Mesothelial cell of epicardium (in vitro differentiated cells): ENCODE measurements at regions not wholly inside any gene's neighbourhood (a gene's known extent, or its start where the extent isn't known, plus 50 kb on each side); places are given as distances from the start of the nearest gene placed in this dataset.
"Not testable (repeated sequence)": the region's sequence is repeated elsewhere in the genome, so short reads cannot be mapped to it uniquely, and the experiment has no call there.

Experiments
- DNase-seq, 2 experiments: peaks; one replicate each; pipeline ENCODE4 v3.0.0; 2021; ENCODE audit warnings: low spot score in 2 of 2; ENCODE audit not compliant: unreplicated experiment in 2 of 2
- H3K27ac Mint-ChIP-seq: 2 replicates; pipeline ENCODE4 v1.8.0; 2021; ENCODE audit warnings: mixed read lengths
- H3K27me3 Mint-ChIP-seq: 2 replicates; pipeline ENCODE4 v1.8.0; 2021; ENCODE audit warnings: low read depth, mixed read lengths
- H3K36me3 Mint-ChIP-seq: 2 replicates; pipeline ENCODE4 v1.8.0; 2021; ENCODE audit warnings: mixed read lengths
- H3K4me1 Mint-ChIP-seq: 2 replicates; pipeline ENCODE4 v1.8.0; 2021; ENCODE audit warnings: mixed read lengths
- H3K4me3 Mint-ChIP-seq: 2 replicates; pipeline ENCODE4 v1.8.0; 2021; ENCODE audit warnings: mild to moderate bottlenecking, moderate library complexity, mixed read lengths
- H3K9me3 Mint-ChIP-seq: 2 replicates; pipeline ENCODE4 v1.8.0; 2021; ENCODE audit warnings: mixed read lengths
- CTCF ChIP-seq: fragments of 200-600 bp; sonication (generic); IDR thresholded peaks from one replicate; pipeline ENCODE4 v1.5.0; 2021; ENCODE audit warnings: antibody characterized with exemption; ENCODE audit not compliant: unreplicated experiment

- no peak overlapping the region for H3K27ac Mint-ChIP-seq
- no peaks in the 10 kb centered on the region for H3K9me3 Mint-ChIP-seq
- no peak overlapping the region for H3K4me3 Mint-ChIP-seq
- H3K27me3 Mint-ChIP-seq, result peaks cover 33% of the 10 kb centered on the region
- DNase-seq, result no peak
- H3K36me3 Mint-ChIP-seq, result no peaks in the 10 kb centered on the region
- no peaks in the 10 kb centered on the region for H3K4me1 Mint-ChIP-seq
- no peak for TF ChIP-seq CTCF
These were observed 1563.5 kb upstream of the PRR20A start for GRCh38 chr13:55577082-55577846.

GRCh38 chr13:55577847-55578210, 1562.9 kb upstream of the PRR20A start:
- Mint-ChIP-seq H3K9me3 (no peaks in the 10 kb centered on the region), H3K4me3 (no peak overlapping the region), H3K4me1 (no peaks in the 10 kb centered on the region), H3K27me3 (peaks cover 39% of the 10 kb centered on the region), H3K27ac (no peak overlapping the region), H3K36me3 (no peaks in the 10 kb centered on the region)
- TF ChIP-seq CTCF, result no peak
- DNase-seq, result no peak

GRCh38 chr13:55582294-55582693, 1558.4 kb upstream of the PRR20A start:
- H3K4me3 Mint-ChIP-seq, H3K4me1 Mint-ChIP-seq, H3K27ac Mint-ChIP-seq, H3K36me3 Mint-ChIP-seq, DNase-seq, H3K9me3 Mint-ChIP-seq: not testable (repeated sequence)
- peaks cover 54% of the 10 kb centered on the region for H3K27me3 Mint-ChIP-seq

GRCh38 chr13:55583953-55584593, 1556.6 kb upstream of the PRR20A start:
- Mint-ChIP-seq H3K27me3 (peaks cover 49% of the 10 kb centered on the region), H3K27ac (no peak overlapping the region), H3K36me3 (no peaks in the 10 kb centered on the region), H3K4me3 (no peak overlapping the region), H3K9me3 (peaks cover 6% of the 10 kb centered on the region), H3K4me1 (no peaks in the 10 kb centered on the region)
- no peak for DNase-seq
- no peak for TF ChIP-seq CTCF

GRCh38 chr13:55602784-55603183, 1537.9 kb upstream of the PRR20A start:
- Mint-ChIP-seq H3K36me3 (no peaks in the 10 kb centered on the region), H3K4me1 (no peaks in the 10 kb centered on the region), H3K9me3 (peaks cover 3% of the 10 kb centered on the region), H3K4me3 (no peak overlapping the region), H3K27ac (no peak overlapping the region), H3K27me3 (no peaks in the 10 kb centered on the region)
- TF ChIP-seq CTCF, result no peak
- no peak for DNase-seq

GRCh38 chr13:55606045-55606665, 1534.6 kb upstream of the PRR20A start:
- no peak for TF ChIP-seq CTCF
- H3K4me3 Mint-ChIP-seq, result no peak overlapping the region
- H3K9me3 Mint-ChIP-seq, result peaks cover 3% of the 10 kb centered on the region
- no peak overlapping the region for H3K27ac Mint-ChIP-seq
- no peak for DNase-seq
- H3K36me3 Mint-ChIP-seq, result no peaks in the 10 kb centered on the region
- H3K4me1 Mint-ChIP-seq, result no peaks in the 10 kb centered on the region
- H3K27me3 Mint-ChIP-seq, result no peaks in the 10 kb centered on the region
